ENCODE measurements at regions not wholly inside any gene's neighbourhood (a gene's known extent, or its start where the extent isn't known, plus 50 kb on each side); places are given as distances from the start of the nearest gene placed in this dataset.

GRCh38 chr6:166026586-166027126 lies 141.0 kb downstream of the TBXT start:
- Mint-ChIP-seq H3K27ac (no peak overlapping the region), H3K4me3 (no peak overlapping the region), H3K9me3 (peaks cover 5% of the 10 kb centered on the region), H3K27me3 (ENCODE audit: low read depth, poor library complexity) (peaks cover 6% of the 10 kb centered on the region), H3K36me3 (ENCODE audit: low read depth) (no peaks in the 10 kb centered on the region), H3K4me1 (no peaks in the 10 kb centered on the region)
- TF ChIP-seq CTCF (IDR thresholded peaks at IDR 0.05), result no peak
- no peak for DNase-seq

GRCh38 chr6:166025149-166025898 lies 142.3 kb downstream of the TBXT start:
- Mint-ChIP-seq H3K4me1 (no peaks in the 10 kb centered on the region), H3K4me3 (no peak overlapping the region), H3K27me3 (ENCODE audit: low read depth, poor library complexity) (peaks cover 9% of the 10 kb centered on the region), H3K27ac (no peak overlapping the region), H3K36me3 (ENCODE audit: low read depth) (no peaks in the 10 kb centered on the region), H3K9me3 (peaks cover 8% of the 10 kb centered on the region)
- DNase-seq, result no peak
- TF ChIP-seq CTCF (IDR thresholded peaks at IDR 0.05), result no peak

- no peaks in the 10 kb centered on the region for H3K36me3 Mint-ChIP-seq (ENCODE audit: low read depth)
- peaks cover 12% of the 10 kb centered on the region for H3K9me3 Mint-ChIP-seq
- no peak overlapping the region for H3K4me3 Mint-ChIP-seq
- H3K27ac Mint-ChIP-seq, result no peak overlapping the region
- H3K4me1 Mint-ChIP-seq, result no peaks in the 10 kb centered on the region
- DNase-seq, result no peak
- no peak for TF ChIP-seq CTCF (IDR thresholded peaks at IDR 0.05)
- H3K27me3 Mint-ChIP-seq (ENCODE audit: low read depth, poor library complexity), result peaks cover 9% of the 10 kb centered on the region
Measured at GRCh38 chr6:166024252-166024651, 143.4 kb downstream of the TBXT start.

- DNase-seq, result no peak
- Mint-ChIP-seq H3K4me1 (no peaks in the 10 kb centered on the region), H3K27me3 (ENCODE audit: low read depth, poor library complexity) (peaks cover 13% of the 10 kb centered on the region), H3K27ac (no peak overlapping the region), H3K36me3 (ENCODE audit: low read depth) (no peaks in the 10 kb centered on the region), H3K9me3 (peaks cover 17% of the 10 kb centered on the region), H3K4me3 (no peak overlapping the region)
- no peak for TF ChIP-seq CTCF (IDR thresholded peaks at IDR 0.05)
Measured at GRCh38 chr6:166023273-166023989, 144.2 kb downstream of the TBXT start.

GRCh38 chr6:166021429-166021828 lies 146.2 kb downstream of the TBXT start:
- no peak for DNase-seq
- peaks cover 13% of the 10 kb centered on the region for H3K27me3 Mint-ChIP-seq (ENCODE audit: low read depth, poor library complexity)
- H3K36me3 Mint-ChIP-seq (ENCODE audit: low read depth), result peaks cover 11% of the 10 kb centered on the region
- H3K27ac Mint-ChIP-seq, result no peak overlapping the region
- H3K4me3 Mint-ChIP-seq, result no peak overlapping the region
- no peak for TF ChIP-seq CTCF (IDR thresholded peaks at IDR 0.05)
- H3K9me3 Mint-ChIP-seq, result peaks cover 36% of the 10 kb centered on the region
- H3K4me1 Mint-ChIP-seq, result no peaks in the 10 kb centered on the region
